H1 (cell line): ENCODE measurements at regions not wholly inside any gene's neighbourhood (a gene's known extent, or its start where the extent isn't known, plus 50 kb on each side); places are given as distances from the start of the nearest gene placed in this dataset.

Experiments used
- ATF3 ChIP-seq: IDR thresholded peaks from 2 replicates; pipeline ENCODE4 v1.6.1; 2011; ENCODE audit warnings: low read depth, mild to moderate bottlenecking, low read length; ENCODE audit not compliant: insufficient read depth
- CEBPB ChIP-seq: IDR thresholded peaks from 2 replicates; pipeline ENCODE4 v1.6.1; 2012; ENCODE audit warnings: low read depth, low read length
- CREB1 ChIP-seq: IDR thresholded peaks from 2 replicates; pipeline ENCODE4 v1.6.1; 2012; ENCODE audit warnings: inconsistent platforms
- CTCF ChIP-seq, 3 experiments: IDR thresholded peaks; 1 replicate in 2 of 3; 2 replicates in 1 of 3; pipeline versions ENCODE4 v1.5.1 to v1.6.1; 2011; ENCODE audit warnings: low read length in 3 of 3, mild to moderate bottlenecking in 3 of 3, inconsistent platforms in 2 of 3, low read depth in 1 of 3, moderate library complexity in 1 of 3; ENCODE audit not compliant: insufficient read depth in 1 of 3; ENCODE audit errors: control extremely low read depth in 1 of 3
- GTF2F1 ChIP-seq: IDR thresholded peaks from 2 replicates; pipeline ENCODE4 v1.6.1; 2012; ENCODE audit warnings: low read depth, low read length, improper control_type of control experiment, borderline replicate concordance
- POLR2AphosphoS5 ChIP-seq: IDR thresholded peaks from 2 replicates; pipeline ENCODE4 v1.6.1; 2011; ENCODE audit warnings: low read depth, low read length
- SIN3A ChIP-seq, 2 experiments: IDR thresholded peaks in 1 of 2; conservative IDR thresholded peaks in 1 of 2; 2 replicates each; pipeline ENCODE4 v1.6.1; 2011 to 2012; ENCODE audit warnings: low read length in 2 of 2, improper control_type of control experiment in 1 of 2, low read depth in 1 of 2, mild to moderate bottlenecking in 1 of 2

DNA sequence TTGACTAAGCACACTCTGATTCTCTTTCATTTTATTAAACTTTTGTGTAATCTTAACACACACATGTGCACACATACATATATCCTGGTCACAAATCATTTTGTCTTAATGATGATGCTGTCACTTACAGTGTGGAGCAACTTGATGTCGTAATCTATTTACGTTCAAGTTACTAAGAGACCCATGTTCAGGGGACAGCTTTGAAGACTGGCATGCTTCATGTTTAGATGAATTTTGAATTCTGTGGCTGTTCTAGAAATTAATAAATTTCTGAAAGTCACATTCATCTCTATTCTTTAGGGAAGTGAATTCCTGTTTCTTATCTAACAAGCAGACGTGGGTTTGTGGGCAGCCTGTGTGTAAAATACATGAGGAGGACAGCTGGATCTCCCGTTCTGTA is 1637.8 kb downstream of the PLA2G4A start:
- TF ChIP-seq POLR2AphosphoS5 = no peak
- no peak for TF ChIP-seq CEBPB
- TF ChIP-seq CREB1 = no peak
- TF ChIP-seq CTCF (IDR thresholded peaks at IDR 0.05; ENCODE audit: control extremely low read depth in 1 of 3, insufficient read depth in 1 of 3, low read depth in 1 of 3, low read length in 3 of 3) = no peak
- no peak for TF ChIP-seq SIN3A (conservative IDR thresholded peaks at IDR 0.05 in 1 of 2, IDR thresholded peaks at IDR 0.05 in 1 of 2; ENCODE audit: low read depth in 1 of 2, low read length in 2 of 2)
- TF ChIP-seq GTF2F1 = no peak
- TF ChIP-seq ATF3 = no peak
